IPS DF 6.9 (cell line): ENCODE measurements at regions not wholly inside any gene's neighbourhood (a gene's known extent, or its start where the extent isn't known, plus 50 kb on each side); places are given as distances from the start of the nearest gene placed in this dataset.

ENCODE experiments used
- DNase-seq: peaks from one replicate; pipeline ENCODE4 v3.0.0-alpha.2; 2013; ENCODE audit warnings: low read depth, low spot score
- H3K27ac ChIP-seq: one replicate; pipeline ENCODE4 v1.5.1; 2013; ENCODE audit warnings: low read length, control low read depth
- H3K27me3 ChIP-seq: 2 replicates; pipeline ENCODE4 v1.6.1; 2013; ENCODE audit warnings: mild to moderate bottlenecking, low read length; ENCODE audit not compliant: control insufficient read depth, insufficient read depth
- H3K36me3 ChIP-seq: 2 replicates; pipeline ENCODE4 v1.6.1; 2013; ENCODE audit warnings: low read length; ENCODE audit not compliant: control insufficient read depth, insufficient read depth
- H3K4me1 ChIP-seq: 2 replicates; pipeline ENCODE4 v1.6.1; 2013; ENCODE audit warnings: low read length; ENCODE audit not compliant: control insufficient read depth, insufficient read depth
- H3K4me3 ChIP-seq: 2 replicates; pipeline ENCODE4 v1.5.1; 2013; ENCODE audit warnings: mild to moderate bottlenecking, low read length
- H3K9me3 ChIP-seq: 2 replicates; pipeline ENCODE4 v1.6.1; 2013; ENCODE audit warnings: low read length, inconsistent platforms; ENCODE audit not compliant: control insufficient read depth, insufficient read depth
- whole genome bisulfite sequencing: extraction: QIAGEN DNeasy Blood & Tissue Kit; methylation state at CpG from one replicate; pipeline ENCODE4 v1.1.7; 2013; ENCODE audit warnings: mixed read lengths, missing lambda C conversion rate; ENCODE audit not compliant: insufficient read length, insufficient coverage; 5-methylcytosine and 5-hydroxymethylcytosine counted together

DNA sequence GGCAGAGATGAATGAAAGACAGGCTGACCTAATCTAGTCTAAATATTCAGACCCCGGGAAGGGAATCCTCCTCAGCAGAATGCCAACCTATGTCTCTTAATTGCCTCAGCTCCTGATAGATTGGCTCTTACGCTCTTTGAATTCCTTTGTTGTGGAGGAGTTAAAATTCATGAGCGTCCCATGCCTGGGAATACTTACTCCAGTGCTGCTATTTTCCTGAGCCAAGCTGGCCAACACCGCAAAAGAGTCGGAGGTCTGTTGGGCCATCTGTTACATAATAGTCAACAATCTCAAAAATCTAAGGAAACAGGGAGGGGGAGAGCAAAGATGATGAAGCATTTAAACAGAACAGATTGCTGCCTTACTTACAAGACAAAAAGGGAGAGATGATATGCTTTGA is 182.8 kb downstream of the ASCL1 start:
- no peak for DNase-seq
- no peak overlapping the region for H3K4me3 ChIP-seq
- no peak overlapping the region for H3K27ac ChIP-seq
- H3K4me1 ChIP-seq: peaks cover 2% of the 10 kb centered on the region; the same call in 1 of the 2 replicates
- no CpG with 5 or more reads among the region's 5 CpGs for WGBS
- no peaks in the 10 kb centered on the region for H3K9me3 ChIP-seq
- no peaks in the 10 kb centered on the region for H3K27me3 ChIP-seq
- no peaks in the 10 kb centered on the region for H3K36me3 ChIP-seq

- no peaks in the 10 kb centered on the region for H3K9me3 ChIP-seq
- WGBS: no CpG with 5 or more reads among the region's 5 CpGs
- H3K27ac ChIP-seq: no peak overlapping the region
- no peak overlapping the region for H3K4me3 ChIP-seq
- DNase-seq: no peak
- no peaks in the 10 kb centered on the region for H3K27me3 ChIP-seq
- no peaks in the 10 kb centered on the region for H3K36me3 ChIP-seq
- H3K4me1 ChIP-seq: peaks cover 2% of the 10 kb centered on the region; the same call in 1 of the 2 replicates
Measured at GRCh38 chr12:103144278-103144677, 186.8 kb downstream of the ASCL1 start.

GRCh38 chr12:103160622-103161021 is 203.1 kb downstream of the ASCL1 start:
- no peaks in the 10 kb centered on the region for H3K36me3 ChIP-seq
- DNase-seq: no peak
- WGBS: no CpG with 5 or more reads among the region's 2 CpGs

GRCh38 chr12:103161582-103162362 is 204.3 kb downstream of the ASCL1 start:
- Histone ChIP-seq H3K36me3 (no peaks in the 10 kb centered on the region), H3K4me3 (no peak overlapping the region), H3K27ac (no peak overlapping the region), H3K9me3 (no peaks in the 10 kb centered on the region), H3K4me1 (no peaks in the 10 kb centered on the region), H3K27me3 (no peaks in the 10 kb centered on the region)
- no CpG with 5 or more reads among the region's 5 CpGs for WGBS
- no peak for DNase-seq

More at GRCh38 chr12:103160622-103161021, 203.1 kb downstream of the ASCL1 start:
- Histone ChIP-seq H3K4me3 (no peak overlapping the region), H3K27ac (no peak overlapping the region), H3K9me3 (no peaks in the 10 kb centered on the region), H3K27me3 (no peaks in the 10 kb centered on the region), H3K4me1 (no peaks in the 10 kb centered on the region)

GRCh38 chr12:103166949-103167348 is 209.5 kb downstream of the ASCL1 start:
- Histone ChIP-seq H3K9me3 (no peaks in the 10 kb centered on the region), H3K36me3 (no peaks in the 10 kb centered on the region), H3K4me1 (no peaks in the 10 kb centered on the region), H3K27me3 (no peaks in the 10 kb centered on the region), H3K4me3 (no peak overlapping the region), H3K27ac (no peak overlapping the region)
- WGBS: no CpG with 5 or more reads among the region's 3 CpGs
- no peak for DNase-seq

- no peaks in the 10 kb centered on the region for H3K4me1 ChIP-seq
- DNase-seq: no peak
- H3K27ac ChIP-seq: no peak overlapping the region
- no CpG with 5 or more reads among the region's 1 CpG for WGBS
- H3K36me3 ChIP-seq: no peaks in the 10 kb centered on the region
- no peak overlapping the region for H3K4me3 ChIP-seq
- H3K9me3 ChIP-seq: no peaks in the 10 kb centered on the region
- H3K27me3 ChIP-seq: no peaks in the 10 kb centered on the region
Measured at GRCh38 chr12:103172447-103173112, 215.1 kb downstream of the ASCL1 start.

GRCh38 chr12:103175625-103176024 is 218.2 kb downstream of the ASCL1 start:
- H3K9me3 ChIP-seq: no peaks in the 10 kb centered on the region
- no peaks in the 10 kb centered on the region for H3K27me3 ChIP-seq
- no peak overlapping the region for H3K4me3 ChIP-seq
- no peak overlapping the region for H3K27ac ChIP-seq
- no CpG with 5 or more reads among the region's 3 CpGs for WGBS
- H3K36me3 ChIP-seq: no peaks in the 10 kb centered on the region
- H3K4me1 ChIP-seq: no peaks in the 10 kb centered on the region
- no peak for DNase-seq

DNA sequence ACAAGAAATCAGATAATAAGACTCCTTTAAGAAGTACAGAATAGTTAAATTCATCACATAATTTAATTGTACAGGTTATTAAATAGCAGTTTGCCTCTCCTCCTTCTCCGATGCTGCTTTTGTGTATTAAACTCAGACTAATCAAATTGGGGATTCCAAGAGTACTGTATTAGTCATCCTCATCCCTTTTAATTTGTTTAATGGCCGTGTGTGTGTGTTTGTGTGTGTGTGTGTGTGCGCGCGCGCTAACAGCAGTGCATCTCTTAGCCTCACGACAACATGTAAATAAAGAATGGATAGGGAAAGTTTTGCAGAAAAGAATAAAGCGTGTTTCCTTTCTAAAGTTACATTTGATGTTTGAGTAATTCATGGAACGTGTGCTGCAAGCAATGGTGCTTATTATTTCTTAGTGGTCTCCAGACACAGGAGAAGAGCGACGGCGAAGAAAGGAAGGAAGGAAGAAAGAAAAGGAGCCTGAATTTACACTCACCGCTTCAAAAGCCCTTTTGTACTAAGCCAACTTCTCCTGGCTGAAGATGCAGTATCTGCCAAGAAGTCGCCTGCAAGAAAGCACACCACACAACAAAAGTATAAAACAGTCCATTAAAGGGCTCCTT is 220.3 kb downstream of the ASCL1 start:
- Histone ChIP-seq H3K36me3 (no peaks in the 10 kb centered on the region), H3K4me1 (no peaks in the 10 kb centered on the region), H3K27ac (no peak overlapping the region), H3K9me3 (no peaks in the 10 kb centered on the region), H3K4me3 (no peak overlapping the region), H3K27me3 (no peaks in the 10 kb centered on the region)
- WGBS: no CpG with 5 or more reads among the region's 14 CpGs
- DNase-seq: no peak

- no peak for DNase-seq
- H3K9me3 ChIP-seq: no peaks in the 10 kb centered on the region
- no peak overlapping the region for H3K27ac ChIP-seq
- WGBS: no CpG with 5 or more reads among the region's 14 CpGs
- no peaks in the 10 kb centered on the region for H3K4me1 ChIP-seq
- H3K4me3 ChIP-seq: no peak overlapping the region
- no peaks in the 10 kb centered on the region for H3K36me3 ChIP-seq
- H3K27me3 ChIP-seq: no peaks in the 10 kb centered on the region
Measured at GRCh38 chr12:103178366-103179080, 221.0 kb downstream of the ASCL1 start.
